ENCODE measurements at regions not wholly inside any gene's neighbourhood (a gene's known extent, or its start where the extent isn't known, plus 50 kb on each side); places are given as distances from the start of the nearest gene placed in this dataset.
"Not testable (repeated sequence)": the region's sequence is repeated elsewhere in the genome, so short reads cannot be mapped to it uniquely, and the experiment has no call there.

GRCh38 chr16:51524555-51525373, 373.7 kb upstream of the SALL1 start:
- no peak for DNase-seq
- intact Hi-C loops (cut with DNase I, micrococcal nuclease), result no loop called here
- ATAC-seq, result no peak

- intact Hi-C loops (cut with DNase I, micrococcal nuclease), result no loop called here
- ATAC-seq (no peak), DNase-seq (no peak)
Observed at GRCh38 chr16:51524070-51524469, 373.0 kb upstream of the SALL1 start.

- no peak for ATAC-seq
- intact Hi-C loops (cut with DNase I, micrococcal nuclease), result no loop called here
- DNase-seq, result no peak
Observed at GRCh38 chr16:51523400-51523799, 372.3 kb upstream of the SALL1 start.

DNA sequence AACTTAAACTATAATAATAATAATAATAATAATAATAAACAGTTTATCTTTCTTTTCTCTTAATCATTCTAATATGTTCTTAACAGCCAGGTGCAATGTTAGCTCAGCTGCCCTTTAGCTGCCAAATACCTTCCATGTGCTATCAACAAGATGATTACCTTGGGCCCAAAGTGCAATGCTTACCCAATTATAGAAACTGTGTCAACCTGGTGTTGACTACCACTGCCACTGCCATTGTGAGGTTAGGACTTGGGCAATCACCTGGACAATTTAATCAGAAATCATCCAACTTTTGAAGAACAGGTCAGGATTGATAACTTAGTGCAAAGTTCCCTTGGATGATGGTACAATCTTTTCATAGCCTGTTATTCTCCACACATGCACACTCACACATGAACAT, 371.8 kb upstream of the SALL1 start:
- no peak for DNase-seq
- no peak for ATAC-seq
- intact Hi-C loops (cut with DNase I, micrococcal nuclease), result no loop called here

DNA sequence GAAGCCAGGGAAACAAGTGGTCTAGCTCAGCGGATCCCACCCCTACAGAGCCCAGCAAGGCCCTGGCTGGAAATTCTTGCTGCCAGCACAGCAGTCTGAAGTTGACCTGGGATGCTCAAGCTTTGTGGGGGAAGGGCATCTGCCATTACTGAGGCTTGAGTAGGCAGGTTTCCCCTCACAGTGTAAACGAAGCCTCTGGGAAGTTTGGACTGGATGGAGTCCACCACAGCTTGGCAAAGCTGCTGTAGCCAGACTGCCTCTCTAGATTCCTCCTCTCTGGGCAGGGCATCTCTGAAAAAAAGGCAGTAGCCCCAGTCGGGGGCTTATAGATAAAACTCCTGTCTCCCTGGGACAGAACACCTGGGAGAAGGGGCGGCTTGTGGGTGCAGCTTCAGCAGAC, 365.9 kb upstream of the SALL1 start:
- ATAC-seq; DNase-seq; intact Hi-C loops (cut with DNase I, micrococcal nuclease): not testable (repeated sequence)

GRCh38 chr16:51510416-51510815, 359.3 kb upstream of the SALL1 start:
- DNase-seq, result no peak
- intact Hi-C loops (cut with DNase I, micrococcal nuclease), result no loop called here
- ATAC-seq, result no peak

DNA sequence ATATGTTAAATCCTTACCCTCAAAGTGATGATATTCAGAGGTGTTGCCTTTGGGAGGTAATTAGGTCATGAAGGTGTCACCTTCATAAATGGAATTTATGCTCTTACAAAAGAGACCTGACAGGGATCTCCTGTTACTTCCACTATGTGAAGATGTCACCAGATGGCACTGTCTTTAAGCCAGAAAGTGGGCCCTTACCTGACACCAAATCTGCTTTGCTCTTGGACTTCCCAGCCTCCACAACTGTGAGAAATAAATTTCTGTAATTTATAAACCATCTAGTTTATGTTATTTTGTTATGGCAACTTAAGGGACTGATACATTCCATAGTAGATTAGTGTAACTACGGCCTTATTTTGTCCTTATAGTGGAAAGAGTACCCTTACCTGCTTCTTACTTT, 358.3 kb upstream of the SALL1 start:
- intact Hi-C loops (cut with DNase I, micrococcal nuclease), result no loop called here
- DNase-seq (no peak), ATAC-seq (no peak)

GRCh38 chr16:51508490-51509212, 357.6 kb upstream of the SALL1 start:
- intact Hi-C loops (cut with DNase I, micrococcal nuclease), result no loop called here
- ATAC-seq (no peak), DNase-seq (no peak)

DNA sequence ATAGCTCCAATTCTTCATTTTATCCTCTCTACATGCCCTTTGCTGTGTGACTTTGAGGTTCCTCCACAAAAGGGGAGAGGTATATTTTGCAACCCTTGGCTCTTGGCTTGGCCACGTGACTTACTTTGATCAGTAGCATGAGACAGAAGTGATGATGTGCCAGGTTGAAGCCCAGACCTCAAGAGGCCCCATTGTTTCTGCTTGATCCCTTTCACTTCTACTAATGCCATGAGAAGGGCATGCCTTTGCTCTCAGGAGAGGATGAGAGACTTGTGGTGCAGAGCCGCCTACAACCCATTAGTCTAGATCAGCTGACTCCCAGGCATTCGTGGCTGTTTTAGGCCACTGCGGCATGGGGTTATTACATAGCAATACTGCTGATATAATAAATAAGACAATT, 356.2 kb upstream of the SALL1 start:
- no peak for DNase-seq
- intact Hi-C loops (cut with DNase I, micrococcal nuclease), result no loop called here
- ATAC-seq, result no peak

- DNase-seq, result no peak
- ATAC-seq, result no peak
- intact Hi-C loops (cut with DNase I, micrococcal nuclease), result no loop called here
Observed at GRCh38 chr16:51500306-51500705, 349.2 kb upstream of the SALL1 start.

DNA sequence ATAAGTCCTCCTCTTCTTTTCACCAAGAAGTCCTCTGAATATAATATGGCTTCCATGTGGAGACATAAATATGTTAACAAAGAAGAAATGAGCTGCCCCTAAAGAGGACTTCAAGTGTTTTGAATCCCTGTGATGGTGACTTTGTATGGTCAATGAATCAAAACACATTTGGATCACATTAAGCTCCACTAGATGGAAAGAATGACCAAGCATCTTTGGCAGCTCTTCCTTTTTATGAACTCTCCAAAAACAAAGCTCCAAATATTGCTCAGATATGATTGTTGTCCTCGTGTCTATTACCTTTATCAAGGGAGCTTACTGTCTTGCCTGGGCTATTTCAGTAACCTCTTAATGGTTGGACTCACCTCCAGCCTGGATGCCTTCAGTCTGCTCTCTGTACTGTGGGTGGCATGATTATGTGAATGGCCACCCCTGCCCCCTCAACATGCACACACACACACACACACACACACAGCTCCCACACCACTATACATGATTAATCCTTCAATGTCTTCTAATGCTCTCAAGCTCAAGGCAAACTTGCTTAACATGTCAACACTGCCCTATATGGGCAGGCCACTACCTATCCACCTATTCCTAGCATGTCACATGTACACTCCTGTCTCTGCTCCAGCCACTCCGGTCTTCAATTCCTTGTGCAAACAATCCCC, 346.6 kb upstream of the SALL1 start:
- no peak for DNase-seq
- ATAC-seq, result no peak
- intact Hi-C loops (cut with DNase I, micrococcal nuclease), result no loop called here

- intact Hi-C loops (cut with DNase I, micrococcal nuclease), result no loop called here
- DNase-seq (no peak), ATAC-seq (no peak)
Observed at GRCh38 chr16:51490866-51491265, 339.8 kb upstream of the SALL1 start.

- no peak for DNase-seq
- ATAC-seq, result no peak
- intact Hi-C loops (cut with DNase I, micrococcal nuclease), result no loop called here
Observed at GRCh38 chr16:51487880-51488279, 336.8 kb upstream of the SALL1 start.

DNA sequence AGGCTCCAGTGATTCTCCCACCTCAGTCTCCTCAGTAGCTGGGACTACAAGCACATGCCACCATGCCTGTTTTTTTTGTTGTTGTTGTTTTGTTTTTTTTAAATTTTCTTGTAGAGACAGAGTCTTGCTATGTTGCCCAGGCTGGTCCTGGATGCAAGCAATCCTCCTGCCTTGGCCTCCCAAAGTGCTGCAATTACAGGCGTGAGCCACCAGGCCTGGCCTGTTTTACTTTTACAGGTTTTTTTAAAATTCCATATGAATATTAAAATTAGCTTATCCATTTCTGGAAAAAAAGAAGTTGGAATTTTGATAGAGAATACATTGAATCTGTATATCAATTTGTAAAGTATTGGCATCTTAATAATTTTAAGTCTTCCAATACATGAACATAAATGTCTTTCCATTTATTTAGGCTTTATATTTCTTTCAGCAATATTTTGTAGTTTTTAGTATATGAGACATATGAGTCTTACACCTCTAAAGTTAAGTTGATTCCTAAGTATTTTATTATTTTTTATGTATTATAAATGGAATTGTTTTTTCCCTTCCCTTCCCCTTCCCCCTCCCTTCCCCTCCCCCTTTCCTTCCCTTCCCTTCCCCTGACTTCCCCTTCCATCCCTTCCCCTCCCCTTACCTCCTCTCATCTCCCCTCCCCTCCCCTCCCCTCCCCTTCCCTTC, 323.5 kb upstream of the SALL1 start:
- ATAC-seq, result no peak
- intact Hi-C loops (cut with DNase I, micrococcal nuclease), result no loop called here
- no peak for DNase-seq

DNA sequence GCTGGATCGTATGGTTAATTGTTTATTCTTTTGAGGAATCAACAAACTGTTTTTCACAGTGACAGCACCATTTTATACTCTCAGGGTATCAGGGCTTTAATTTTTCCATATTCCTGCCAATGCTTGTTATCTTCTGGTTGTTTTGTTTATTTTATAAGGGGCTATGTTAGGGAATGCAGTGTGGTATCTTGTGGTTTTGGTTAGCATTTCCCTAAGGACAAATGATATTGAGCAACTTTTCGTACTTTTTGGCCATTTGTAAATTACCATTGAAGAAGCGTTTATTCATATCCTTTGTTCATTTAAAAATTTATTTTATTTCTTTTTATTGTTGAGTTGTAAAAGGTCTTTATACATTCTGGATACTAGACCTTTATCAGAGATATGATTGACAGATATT, 322.0 kb upstream of the SALL1 start:
- ATAC-seq (no peak), DNase-seq (no peak)
- intact Hi-C loops (cut with DNase I, micrococcal nuclease), result no loop called here

GRCh38 chr16:51470492-51470891, 319.4 kb upstream of the SALL1 start:
- DNase-seq (no peak), ATAC-seq (no peak)
- intact Hi-C loops (cut with DNase I, micrococcal nuclease), result no loop called here

DNA sequence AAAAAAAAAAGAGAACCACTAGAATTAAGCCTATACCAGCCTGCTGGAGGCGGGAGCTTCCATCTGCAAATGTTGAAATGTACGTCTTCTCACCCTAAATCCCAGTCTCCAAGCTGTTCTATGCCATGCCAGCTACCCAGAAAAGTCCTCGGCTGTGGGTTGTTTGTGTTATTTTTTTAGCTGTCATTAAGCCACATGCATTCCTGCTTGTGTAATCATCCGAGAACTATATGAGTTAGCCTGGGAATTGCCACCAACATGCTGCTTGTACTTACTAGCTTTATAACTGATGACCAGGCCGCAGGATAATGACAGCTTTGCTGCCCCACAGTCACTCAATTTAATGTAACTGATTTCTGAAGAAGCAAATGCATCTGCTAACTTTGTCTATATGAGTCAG, 313.9 kb upstream of the SALL1 start:
- intact Hi-C loops (cut with DNase I, micrococcal nuclease), result no loop called here
- ATAC-seq (no peak), DNase-seq (no peak)

- ATAC-seq, result no peak
- intact Hi-C loops (cut with DNase I, micrococcal nuclease), result no loop called here
- no peak for DNase-seq
Observed at GRCh38 chr16:51461255-51461654, 310.2 kb upstream of the SALL1 start.

DNA sequence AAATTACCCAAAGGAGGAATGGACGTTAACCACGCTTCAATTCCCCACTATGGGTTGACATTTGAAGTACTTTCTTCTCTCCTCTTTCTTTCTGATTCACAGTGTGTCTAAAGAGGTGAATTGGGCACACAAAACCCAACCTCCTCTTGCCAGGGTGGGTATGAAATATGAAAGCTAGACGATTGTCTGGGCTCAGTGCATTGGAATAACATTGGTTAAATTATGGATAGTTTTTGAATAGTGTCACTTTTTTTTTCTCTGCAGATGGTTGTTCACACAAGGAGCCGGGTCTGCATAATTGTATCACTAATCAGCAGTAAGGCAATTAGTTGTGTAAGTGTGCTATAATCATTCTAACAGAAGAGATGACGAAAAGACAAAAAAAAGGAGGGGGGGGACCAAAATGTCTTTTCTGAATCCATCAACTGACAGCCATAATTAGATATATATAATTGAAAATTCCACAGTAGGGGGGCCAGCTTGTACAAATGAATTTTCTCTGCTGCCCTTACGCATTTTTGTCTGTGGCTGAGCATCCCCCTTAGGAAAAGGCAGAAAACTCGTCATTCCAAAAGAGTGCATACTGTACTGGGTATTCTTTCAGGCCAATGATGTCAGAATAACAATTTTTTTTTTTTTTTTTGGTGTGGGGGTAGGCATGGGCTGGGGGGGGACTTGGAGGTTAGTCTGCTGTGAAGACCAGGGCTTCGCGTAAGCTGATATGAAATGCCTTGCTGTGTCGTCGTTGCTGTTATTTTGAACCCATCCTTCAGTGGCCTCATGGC, 307.5 kb upstream of the SALL1 start:
- ATAC-seq (no peak), DNase-seq (no peak)
- intact Hi-C loops (cut with DNase I, micrococcal nuclease), result no loop called here

Measured in left colon (tissue), 2 donors.